Fibroblast of pulmonary artery (primary cell): ENCODE measurements at regions not wholly inside any gene's neighbourhood (a gene's known extent, or its start where the extent isn't known, plus 50 kb on each side); places are given as distances from the start of the nearest gene placed in this dataset.

Experiments
- DNase-seq: peaks from one replicate; pipeline ENCODE4 v3.0.0-alpha.2; 2010; ENCODE audit warnings: low read depth
- H3K4me3 ChIP-seq: replicated peaks from 2 replicates; pipeline ENCODE4 v1.5.1; 2011; ENCODE audit warnings: low read depth, mild to moderate bottlenecking, control low read depth, low read length, moderate library complexity
- TF ChIP-seq, protein P1 (sequence below): IDR thresholded peaks from 2 replicates; pipeline ENCODE4 v1.5.1; 2011; ENCODE audit warnings: mild to moderate bottlenecking, control low read depth, low read length, inconsistent platforms; ENCODE audit errors: missing control alignments

GRCh38 chr3:22161315-22161714 lies 410.3 kb upstream of the ZNF385D start:
- no peak for DNase-seq
- H3K4me3 ChIP-seq: no peak overlapping the region
- TF ChIP-seq, protein P1, sequence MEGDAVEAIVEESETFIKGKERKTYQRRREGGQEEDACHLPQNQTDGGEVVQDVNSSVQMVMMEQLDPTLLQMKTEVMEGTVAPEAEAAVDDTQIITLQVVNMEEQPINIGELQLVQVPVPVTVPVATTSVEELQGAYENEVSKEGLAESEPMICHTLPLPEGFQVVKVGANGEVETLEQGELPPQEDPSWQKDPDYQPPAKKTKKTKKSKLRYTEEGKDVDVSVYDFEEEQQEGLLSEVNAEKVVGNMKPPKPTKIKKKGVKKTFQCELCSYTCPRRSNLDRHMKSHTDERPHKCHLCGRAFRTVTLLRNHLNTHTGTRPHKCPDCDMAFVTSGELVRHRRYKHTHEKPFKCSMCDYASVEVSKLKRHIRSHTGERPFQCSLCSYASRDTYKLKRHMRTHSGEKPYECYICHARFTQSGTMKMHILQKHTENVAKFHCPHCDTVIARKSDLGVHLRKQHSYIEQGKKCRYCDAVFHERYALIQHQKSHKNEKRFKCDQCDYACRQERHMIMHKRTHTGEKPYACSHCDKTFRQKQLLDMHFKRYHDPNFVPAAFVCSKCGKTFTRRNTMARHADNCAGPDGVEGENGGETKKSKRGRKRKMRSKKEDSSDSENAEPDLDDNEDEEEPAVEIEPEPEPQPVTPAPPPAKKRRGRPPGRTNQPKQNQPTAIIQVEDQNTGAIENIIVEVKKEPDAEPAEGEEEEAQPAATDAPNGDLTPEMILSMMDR: no peak

GRCh38 chr3:22170370-22170769 lies 419.4 kb upstream of the ZNF385D start:
- DNase-seq: no peak
- no peak overlapping the region for H3K4me3 ChIP-seq
- TF ChIP-seq, protein P1: no peak

DNA sequence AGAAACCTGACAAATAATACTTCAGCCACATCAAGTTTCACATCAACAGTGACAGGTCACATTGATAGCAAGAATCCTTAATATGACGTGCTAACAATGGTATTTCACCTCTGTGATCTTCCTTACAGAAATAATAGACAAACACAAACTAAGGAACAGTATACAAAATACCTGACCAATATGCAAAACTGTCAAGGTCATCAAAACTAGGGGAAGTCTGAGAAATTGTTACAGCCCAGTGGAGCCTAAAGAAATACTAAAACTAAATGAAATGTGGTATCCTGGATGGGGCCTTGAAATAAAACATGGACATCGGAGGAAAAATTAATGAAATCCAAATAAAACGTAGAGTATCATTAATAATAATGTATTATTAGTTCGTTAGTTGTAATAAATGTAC lies 422.0 kb upstream of the ZNF385D start:
- TF ChIP-seq, protein P1: no peak
- no peak overlapping the region for H3K4me3 ChIP-seq
- DNase-seq: no peak

DNA sequence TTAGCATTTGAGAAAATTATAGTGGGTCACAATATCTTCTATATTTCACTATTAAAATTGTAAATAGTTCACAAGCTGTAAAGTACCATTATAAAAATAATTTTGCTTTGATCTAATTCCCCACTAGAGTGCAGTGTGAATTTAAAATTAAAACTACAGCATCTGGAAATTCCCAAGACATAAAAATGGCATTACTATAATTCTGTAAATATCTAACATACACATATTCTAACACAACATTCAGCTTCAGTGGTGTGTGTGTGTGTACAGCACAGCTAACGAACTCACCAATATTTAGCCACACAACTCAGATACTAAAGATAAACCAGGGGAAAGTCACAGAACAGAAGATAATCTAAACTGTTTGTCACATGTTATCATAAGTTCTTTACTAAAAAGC lies 424.9 kb upstream of the ZNF385D start:
- TF ChIP-seq, protein P1: peak; percentile 17
- H3K4me3 ChIP-seq: no peak overlapping the region
- peak; percentile 21 for DNase-seq

DNA sequence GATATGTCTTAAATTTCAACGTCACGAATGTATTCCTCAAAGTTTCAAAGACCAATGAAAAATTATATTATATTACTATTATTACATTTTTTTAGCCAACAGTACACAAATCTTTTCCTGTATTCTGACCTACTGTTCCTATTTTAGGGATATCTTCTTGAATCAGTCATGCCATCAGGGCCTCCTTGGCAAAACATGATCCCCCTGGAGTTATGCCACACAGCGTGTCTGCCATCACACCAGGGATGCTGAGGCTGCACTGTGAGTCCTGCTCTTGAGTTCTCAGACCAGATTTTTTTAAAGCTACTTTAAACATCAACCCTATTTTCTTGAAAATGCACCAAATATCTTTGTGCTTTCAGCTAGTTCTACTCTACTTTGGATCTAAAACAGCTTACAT lies 425.9 kb upstream of the ZNF385D start:
- DNase-seq: no peak

DNA sequence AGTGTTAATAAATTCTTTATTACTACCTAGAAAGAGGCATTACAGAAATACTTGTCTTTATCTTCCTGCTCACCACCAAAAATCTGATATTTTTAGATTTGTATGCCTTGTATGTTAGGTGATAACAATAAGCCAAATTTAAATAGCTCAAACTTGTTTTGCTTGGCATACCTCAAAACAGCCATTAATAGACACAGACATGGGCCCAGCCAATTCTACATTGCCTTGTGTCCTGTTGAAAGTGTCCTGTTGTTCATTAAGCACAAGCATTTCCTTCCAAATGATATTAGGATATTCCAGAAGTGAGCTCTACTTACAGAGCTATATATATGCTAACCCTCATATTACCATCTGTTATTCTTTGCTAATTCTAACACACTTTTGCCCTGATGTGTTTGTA lies 438.6 kb upstream of the ZNF385D start:
- TF ChIP-seq, protein P1: no peak
- no peak overlapping the region for H3K4me3 ChIP-seq
- DNase-seq: no peak

More for the DNA sequence above, 425.9 kb upstream of the ZNF385D start:
- H3K4me3 ChIP-seq: no peak overlapping the region
- TF ChIP-seq, protein P1: no peak

DNA sequence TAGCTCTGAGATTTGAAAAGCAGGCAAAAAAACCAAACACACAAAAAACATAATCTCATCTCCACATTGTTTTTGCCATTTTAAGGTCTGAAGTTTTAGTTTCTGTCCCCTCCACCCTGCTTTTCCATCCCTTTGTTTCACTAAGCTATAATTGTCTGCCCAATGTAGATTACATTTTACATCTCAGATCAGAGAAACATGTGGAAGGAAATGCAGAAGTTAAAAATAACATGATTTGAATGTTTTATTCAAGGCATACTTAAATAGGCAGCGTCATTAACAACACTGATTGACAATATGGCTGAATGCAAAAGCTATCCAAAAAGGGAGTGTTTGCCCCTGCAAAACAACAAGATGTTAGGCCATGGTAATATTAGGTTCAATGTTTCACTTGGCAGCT lies 448.1 kb upstream of the ZNF385D start:
- no peak overlapping the region for H3K4me3 ChIP-seq
- TF ChIP-seq, protein P1: no peak
- no peak for DNase-seq
